ENCODE measurements at regions not wholly inside any gene's neighbourhood (a gene's known extent, or its start where the extent isn't known, plus 50 kb on each side); places are given as distances from the start of the nearest gene placed in this dataset.
A peak's percentile ranks its signal among the peaks of the same experiment; 100 is the strongest.
"Not testable (repeated sequence)": the region's sequence is repeated elsewhere in the genome, so short reads cannot be mapped to it uniquely, and the experiment has no call there.

DNA sequence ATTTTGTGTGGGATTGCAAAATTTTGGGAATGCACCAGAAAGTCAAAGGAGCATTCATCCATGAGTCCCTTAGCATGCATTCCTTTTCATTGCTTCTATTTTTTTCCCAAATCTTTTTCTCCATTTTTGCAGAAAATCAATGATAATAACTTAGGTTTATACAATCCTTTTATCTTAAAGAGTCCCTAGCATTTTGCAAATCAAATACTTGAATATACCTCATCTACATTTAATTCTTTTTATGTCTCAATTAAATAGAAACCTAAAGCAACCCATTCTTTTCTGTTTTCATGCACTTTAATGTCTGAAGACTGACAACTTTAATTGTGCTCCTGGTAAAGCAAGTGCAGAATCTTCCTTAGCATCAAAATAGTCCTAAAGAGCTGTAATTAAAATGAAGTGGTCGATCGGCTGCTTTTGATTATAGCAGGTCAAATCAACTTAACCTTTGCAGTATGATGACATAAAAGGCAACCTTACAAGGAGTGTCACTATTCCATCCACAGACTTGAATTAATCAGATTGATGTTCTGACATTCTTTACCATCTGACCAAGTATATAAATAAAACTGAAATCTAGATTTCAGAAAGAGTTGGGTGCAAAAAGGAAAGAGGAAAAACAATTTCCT, 168.4 kb downstream of the ALG10B start:
- DNase-seq: no peak

DNA sequence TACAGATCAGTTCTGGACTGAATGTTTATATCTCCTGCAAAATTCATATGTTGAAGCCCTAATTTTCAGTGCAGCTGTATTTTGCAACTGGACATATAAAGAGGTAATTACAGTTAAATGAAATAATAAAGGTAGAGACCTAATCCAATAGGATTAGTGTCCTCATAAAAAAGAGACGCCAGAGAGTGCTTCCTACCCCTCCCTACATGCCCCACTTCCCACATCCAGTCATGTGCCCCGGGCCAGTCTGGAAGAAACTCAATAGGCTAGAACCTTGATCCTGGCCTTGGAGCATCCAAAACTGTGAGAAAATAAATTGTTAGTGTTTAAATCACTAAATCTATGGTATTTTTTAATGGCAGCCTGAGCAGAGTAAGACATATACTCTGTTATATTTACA, 172.3 kb downstream of the ALG10B start:
- DNase-seq: no peak

DNA sequence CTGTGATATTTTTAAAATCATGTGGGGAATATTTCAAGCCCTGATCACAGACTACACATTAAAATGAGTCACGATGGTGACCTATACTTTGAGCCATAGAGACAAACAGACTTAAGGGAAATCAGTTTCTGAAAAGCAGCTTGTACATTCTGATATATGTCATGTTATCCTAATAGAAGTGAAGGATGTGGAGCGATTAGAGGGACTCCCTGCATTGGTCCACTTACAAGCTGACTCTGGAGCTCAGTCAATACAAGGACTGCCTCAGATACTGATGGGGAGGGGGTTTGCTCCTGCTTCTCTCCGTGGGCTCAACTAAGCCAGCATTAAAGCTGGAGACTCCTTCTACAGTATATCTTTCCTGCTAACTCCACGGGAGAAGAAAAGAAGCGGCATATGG, 173.5 kb downstream of the ALG10B start:
- DNase-seq: no peak

DNA sequence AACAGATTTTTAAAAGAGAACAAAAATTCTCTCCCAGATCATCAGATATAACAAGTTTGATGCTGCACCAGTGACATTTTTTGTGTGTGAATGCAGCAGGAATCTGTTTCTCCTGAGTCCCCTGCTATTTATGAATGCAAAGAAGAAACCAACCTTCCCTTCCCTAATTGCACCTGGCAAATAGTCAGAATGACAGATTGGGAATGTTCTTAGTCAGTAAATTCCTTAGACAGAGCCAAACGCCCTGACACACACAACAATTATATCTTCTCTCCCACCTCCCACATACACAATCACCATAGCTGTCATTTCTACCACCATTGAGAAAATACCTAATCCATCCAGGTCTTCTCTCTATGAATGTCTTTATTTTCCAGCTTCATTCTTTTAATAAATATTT, 174.4 kb downstream of the ALG10B start:
- DNase-seq: peak; percentile 32 to 73

DNA sequence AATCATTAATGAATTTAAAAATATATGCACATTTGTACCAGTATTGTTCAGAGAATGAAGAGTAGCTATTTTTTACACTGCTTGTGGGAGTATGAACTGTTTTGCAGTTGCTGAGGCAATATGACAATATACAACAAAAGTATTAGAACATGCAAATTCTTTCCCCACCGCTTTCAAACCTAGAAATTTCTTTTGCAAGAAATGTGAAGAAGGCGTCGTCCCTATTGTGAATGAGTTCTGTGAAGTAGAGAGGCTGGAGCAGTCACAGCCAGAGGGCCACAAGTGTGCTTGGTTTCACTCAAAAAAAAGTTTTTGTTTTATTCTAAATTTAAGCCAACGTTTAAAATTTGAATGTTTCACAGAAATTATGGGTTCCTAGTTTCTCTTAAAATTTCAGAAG, 184.9 kb downstream of the ALG10B start:
- no peak for DNase-seq

DNA sequence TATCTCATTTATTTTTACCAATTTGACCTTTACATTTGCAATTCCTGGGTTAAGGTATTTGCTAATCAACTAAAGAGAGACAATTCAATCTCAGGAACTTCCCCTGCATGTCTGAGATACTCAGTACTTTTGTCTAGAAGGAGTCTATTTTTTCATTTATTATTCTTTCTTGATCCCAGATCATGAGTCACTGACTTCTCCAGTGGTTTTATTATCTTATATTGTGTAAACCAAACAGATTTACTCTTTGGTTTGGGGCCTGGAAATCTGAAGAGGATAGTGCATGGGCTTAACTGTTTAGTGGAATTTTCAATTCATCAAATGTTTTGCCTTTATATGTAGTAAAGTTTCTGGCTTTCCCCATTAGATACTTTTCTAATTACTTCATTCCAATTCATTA, 185.4 kb downstream of the ALG10B start:
- DNase-seq: no peak

DNA sequence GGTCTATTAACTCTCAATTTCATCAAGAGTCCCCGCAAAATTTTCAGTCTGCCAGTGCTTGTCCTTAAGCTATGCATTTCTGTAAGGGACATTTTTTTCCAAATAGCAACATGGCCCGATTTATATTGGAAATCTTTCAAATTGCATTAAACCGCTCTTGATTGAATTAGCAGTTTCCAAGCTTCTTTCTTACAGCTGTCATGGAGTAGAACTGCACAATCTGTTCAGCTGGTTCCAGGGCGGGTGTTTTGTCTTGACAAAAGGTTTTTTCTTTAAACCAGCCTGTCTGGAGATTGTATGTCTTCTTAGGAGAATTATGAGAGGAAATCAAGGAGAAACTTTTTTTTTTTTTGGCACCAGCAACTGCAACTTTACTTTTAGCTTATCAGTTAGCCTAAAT, 185.8 kb downstream of the ALG10B start:
- peak in 1 of 2 experiments; percentile 8 for DNase-seq

DNA sequence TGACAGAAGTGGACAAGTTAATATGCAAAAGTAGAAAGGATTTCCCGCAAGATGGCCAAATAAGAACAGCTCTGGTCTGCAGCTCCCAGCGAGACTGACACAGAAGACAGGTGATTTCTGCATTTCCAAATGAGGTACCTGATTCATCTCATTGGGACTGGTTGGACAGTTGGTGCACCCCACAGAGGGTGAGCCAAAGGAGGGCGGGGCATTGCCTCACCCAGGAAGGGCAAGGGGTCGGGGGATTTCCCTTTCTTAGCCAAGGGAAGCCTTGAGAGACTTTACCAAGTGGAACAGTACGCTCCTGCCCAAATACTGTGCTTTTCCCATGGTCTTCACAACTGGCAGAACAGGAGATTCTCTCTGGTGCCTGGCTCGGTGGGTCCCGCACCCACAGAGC, 191.3 kb downstream of the ALG10B start:
- DNase-seq: no peak

DNA sequence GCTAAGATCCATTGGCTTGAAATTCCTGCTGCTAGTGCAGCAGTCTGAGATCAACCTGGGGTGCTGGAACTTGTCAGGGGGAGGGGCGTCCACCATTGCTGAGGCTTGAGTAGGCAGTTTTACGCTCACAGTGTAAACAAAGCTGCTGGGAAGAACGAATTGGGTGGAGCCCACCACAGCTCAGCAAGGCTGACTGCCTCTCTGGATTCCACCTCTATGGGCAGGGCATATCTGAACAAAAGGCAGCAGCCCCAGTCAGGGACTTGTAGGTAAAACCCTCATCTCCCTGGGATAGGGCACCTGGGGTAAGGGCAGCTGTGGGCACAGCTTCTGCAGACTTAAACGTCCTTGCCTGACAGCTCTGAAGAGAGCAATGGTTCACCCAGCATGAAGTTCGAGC, 191.7 kb downstream of the ALG10B start:
- no peak for DNase-seq

DNA sequence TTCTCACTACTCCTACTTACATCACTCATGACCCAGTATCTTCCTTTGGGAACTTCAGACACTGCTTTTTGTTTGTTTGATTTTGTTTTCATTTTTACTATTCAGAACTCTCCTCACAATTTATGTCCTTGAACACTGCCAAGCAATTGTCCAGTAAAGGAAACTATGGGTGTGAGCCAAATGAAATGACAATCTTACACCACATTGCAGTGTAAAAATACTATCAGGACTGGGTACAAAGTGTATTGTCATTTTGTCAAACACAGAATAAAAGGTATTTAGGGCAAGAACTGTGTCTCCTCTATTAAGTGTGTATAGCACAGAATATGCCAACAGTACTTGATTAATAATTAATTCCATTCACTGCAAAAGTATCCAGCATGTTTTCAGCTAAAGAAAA, 199.3 kb downstream of the ALG10B start:
- no peak for DNase-seq

DNA sequence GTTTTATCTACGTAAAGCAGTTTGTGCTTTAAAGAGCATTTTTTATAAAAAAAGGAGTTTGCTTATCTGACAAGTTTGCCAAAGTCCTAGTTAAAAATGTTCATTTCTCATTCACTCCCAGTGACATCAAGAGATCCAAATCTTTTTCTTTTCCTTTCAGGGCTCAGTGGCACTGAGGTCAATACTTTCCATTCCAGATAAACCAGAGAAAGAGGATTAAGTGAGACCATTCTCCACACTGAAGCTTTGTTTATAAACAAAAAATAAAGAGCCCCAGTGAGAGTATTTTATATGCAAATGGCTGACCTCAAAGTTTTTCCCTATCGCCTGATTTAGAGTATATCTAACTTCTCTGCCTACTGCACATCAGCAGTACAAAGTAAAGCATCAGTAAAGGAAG, 199.8 kb downstream of the ALG10B start:
- no peak for DNase-seq

DNA sequence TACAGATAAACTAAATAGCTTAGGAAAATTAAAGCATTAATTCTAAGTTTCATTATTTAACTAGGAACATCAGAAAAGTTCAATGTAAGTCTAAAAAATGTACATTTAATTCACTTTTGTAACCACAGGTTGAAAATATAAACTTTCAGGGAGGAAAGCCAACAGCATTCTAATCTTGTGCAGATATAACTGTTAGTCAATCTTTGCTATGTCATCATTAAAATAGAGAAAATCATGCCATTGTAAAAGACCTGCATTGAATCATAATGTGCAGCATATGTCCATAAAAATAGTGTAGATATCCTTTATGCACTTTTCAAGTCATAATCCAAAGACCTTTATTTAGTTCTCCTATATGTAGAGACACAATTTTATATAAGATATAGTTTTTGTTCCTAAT, 207.3 kb downstream of the ALG10B start:
- DNase-seq: no peak

DNA sequence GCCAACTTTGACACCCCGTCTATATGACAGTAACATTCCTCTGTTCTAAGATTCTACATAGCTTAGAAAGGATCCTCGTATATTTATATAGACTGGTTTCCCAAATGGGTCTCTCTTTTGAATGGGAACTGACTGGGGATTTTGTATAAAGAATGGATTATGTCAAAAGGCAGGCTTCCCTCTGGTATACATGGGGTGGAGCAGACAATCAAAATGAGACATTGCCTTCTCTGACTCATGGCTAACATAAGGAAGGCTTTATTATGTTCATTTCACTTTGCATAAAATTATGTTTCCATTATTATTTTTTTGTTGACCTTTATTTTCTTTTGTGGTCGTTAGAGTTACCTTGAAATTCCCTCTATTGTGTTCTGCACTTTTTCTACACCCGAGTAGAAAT, 211.1 kb downstream of the ALG10B start:
- DNase-seq: no peak

DNA sequence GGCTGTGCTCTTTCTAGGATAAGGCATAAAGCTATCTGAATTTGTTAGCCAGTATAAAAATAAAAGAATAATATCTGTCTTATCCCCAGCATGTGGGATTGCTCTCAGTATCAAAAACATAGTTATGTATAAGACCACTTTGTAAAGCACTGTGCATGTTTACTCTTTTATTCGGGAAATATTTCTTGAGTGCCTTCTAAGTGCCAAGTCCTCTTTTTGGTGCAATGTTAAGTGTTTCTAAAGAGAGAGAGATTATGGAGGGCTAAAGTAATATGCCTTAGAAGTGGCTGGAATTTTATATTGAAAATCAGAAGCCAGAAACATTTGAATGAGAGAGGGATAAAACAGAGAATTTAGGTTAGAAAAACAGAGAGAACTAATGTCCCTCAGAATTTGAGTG, 212.0 kb downstream of the ALG10B start:
- no peak for DNase-seq

DNA sequence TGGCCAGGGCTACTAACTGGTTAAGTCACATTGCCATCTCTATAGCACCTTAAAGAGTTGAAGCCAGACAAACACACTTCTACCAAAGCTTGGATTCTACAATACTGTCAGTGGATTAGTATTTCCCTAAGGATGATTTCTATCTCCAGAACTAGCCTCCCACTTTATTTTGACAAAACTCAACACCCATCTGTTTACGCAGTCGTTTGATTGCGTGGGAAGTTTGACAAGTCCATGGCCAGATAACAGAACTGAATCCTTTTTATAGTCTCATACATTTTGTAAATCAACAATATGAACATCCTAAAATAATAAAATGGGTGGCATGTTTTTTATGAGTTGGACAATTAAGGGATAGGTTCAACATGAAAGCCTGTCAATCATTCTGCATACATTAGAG, 212.7 kb downstream of the ALG10B start:
- DNase-seq: not testable (repeated sequence)

DNA sequence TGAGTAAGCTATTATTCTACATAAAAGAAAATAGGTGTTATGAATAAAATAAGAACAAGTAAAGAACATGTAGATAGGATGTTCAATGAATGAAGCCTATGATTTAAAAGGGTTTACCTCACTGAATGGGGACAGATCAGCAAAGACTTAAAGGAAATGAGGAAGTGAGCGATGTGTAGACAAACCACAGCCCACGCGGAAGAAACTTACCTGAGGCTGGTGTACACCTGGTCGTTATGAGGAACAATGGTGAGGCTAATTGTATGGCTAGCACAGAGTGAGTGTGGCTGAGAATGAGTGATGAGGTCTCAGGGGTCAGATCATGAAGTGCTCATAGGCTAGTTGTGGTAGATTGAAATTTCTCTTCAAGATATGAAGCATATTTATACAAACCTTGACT, 221.7 kb downstream of the ALG10B start:
- no peak for DNase-seq

DNA sequence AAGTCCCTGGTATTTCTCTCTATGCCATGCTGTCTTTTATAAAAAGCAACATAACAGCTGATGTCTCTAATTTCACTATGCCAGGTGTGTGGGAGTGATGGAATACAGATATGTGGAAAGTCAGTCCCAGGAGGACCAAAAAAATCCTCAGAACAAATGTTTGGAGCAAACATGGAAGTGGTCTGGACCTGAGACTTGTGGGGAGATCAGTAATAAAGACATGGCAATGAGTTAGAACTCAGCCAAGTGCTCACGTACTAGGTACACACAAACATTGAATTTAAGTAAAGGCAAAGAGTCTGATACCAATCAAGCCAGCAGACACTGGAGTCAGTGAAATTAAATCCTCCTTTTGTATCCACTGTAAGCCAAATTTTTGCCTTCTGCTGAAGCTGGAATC, 223.6 kb downstream of the ALG10B start:
- DNase-seq: no peak

DNA sequence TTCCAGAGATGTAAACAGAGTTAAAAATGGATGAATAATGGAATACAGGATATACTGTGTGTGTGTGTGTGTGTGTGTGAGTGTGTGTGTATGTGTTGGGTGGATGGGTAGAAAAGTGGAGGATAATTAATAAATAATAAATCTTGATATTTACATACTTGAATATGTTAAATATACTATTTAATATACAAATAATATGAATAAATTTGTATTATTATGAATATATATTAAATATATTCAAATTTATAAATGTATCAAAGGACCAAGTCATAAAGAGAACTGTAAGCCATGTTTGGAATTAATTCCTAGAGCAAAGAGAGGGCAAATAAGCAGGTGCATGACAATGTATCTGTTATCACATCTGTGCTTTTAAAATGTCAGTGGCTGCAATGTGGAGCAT, 225.3 kb downstream of the ALG10B start:
- no peak for DNase-seq

DNA sequence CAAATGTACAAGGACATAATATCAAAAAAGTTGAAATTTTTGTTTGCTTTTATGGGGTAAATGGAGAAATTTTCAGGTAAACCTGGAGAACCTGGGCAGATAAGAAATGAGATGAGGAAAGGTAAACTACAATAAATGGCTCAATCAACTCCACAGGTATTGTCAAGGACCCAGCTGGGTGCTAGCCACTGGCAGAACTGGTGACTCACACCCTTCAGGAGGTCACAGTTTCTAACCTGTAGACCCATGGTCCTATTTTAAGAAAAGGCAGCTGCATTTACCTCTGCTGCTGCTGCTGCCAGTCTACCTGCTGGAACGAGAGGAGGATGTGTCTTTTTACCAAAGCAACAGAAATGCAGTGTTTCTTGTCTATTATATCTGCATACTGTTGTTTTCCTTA, 226.6 kb downstream of the ALG10B start:
- no peak for DNase-seq

DNA sequence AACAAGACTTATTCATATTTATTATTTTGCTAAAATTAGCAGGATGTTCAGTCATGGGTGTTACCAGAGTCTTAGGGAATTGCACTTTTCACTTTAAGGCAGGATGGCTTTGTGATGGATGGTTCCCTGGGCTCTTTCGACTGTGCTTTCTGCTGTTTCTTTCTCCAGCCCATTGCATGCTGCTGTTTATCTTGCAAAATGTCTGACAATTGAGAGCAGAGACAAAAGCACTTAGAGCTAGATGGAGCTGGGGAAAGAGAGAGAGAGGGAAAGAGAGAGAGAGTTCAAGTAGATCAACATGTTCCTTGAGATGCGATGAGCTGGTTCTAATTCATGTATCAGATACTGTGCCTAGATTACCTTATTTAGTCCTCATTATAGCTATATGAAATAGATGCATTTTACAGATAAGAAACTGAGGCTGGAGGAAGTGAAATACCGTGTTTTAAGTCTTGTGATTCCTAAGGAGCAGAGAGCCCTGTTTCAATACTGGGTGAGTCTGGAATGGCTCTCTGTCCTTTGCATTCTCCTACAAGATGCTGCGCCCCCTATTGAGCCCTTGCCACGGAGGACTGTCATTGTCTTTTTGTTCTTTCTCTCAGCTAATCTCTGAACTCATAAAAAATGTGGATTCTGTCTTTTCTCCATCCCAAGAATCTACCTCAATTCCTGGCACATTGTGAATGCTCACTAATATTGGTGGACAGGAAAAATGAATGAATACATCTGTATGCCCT, 227.9 kb downstream of the ALG10B start:
- DNase-seq: no peak

DNA sequence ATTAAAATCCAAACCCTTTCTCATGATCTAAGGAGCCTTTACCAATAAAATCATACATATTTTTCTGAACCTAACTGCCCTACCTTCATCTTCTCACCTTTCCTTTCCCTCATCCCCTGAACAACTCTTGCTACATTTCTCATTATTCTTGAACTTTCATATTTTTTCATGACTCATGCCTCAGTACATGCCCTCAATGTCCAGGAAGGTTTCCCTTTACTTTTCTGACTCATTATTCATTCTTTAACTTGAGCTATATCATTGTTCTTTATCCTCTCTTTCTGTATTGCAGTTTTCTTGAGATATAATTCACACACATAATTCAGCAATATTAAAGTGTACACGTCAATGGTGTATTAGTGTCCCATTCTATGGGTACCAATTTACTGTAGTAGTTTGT, 231.0 kb downstream of the ALG10B start:
- no peak for DNase-seq

DNA sequence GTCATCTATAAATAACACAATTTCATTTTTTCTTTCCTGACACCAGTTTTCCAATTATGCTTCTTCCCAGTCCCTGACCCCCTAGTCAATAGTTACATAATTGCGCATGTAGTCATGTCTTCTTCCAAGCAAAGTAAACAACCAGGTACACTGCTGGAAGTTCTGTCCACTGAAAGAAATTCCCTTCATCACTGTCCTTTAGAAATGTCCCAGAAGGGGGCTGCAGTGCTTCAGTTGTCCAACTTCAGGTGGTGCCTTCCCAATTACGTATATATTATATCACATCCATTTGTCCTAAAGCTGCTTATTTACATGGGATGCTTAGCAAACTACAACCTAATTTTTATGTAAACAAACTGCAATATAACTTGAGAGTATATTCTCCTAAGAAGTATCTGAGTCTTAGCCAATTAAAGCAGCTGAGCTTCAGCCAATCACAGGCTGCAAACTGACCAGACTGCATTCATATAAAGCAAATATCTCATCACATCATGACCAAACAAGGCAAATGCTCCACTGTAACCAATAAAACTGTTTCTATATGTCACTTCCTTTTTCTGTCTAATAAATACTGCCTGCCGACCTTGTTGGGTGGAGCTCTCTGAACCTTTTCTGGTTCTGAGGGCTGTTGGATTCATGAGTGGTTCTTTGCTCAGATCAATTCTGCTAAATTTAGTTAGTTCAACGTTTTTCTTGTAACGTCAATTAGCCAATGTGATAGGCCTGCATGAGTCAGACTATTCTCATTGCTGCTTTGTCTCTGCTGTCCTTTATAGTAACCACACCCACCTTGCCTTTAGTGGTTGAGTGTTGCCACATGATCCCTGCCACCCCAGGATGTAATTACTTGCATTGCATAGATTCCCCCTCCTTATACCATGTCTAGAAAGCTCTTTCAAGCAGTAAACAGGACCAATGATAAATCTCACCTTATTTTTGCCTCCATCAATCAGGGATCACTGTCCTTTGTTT, 239.3 kb downstream of the ALG10B start:
- no peak for DNase-seq

DNA sequence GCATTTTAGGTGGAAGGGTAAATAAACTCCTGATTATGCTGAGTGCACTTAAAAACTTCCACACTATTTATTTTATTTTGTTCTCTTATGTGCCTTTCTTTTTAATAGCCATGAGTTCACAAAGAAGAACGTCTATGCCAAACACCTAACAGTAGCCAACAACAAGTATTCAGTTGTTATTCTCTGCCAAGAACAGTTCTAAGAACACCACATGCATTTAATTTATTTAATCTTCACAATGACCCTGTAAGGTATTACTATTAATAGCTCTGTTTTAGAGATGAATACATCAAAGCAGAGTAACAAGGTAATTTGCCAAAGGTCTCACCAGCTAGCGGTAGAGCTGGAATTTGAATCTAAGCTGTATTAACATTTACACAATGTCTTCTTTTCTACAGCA, 240.1 kb downstream of the ALG10B start:
- DNase-seq: no peak

DNA sequence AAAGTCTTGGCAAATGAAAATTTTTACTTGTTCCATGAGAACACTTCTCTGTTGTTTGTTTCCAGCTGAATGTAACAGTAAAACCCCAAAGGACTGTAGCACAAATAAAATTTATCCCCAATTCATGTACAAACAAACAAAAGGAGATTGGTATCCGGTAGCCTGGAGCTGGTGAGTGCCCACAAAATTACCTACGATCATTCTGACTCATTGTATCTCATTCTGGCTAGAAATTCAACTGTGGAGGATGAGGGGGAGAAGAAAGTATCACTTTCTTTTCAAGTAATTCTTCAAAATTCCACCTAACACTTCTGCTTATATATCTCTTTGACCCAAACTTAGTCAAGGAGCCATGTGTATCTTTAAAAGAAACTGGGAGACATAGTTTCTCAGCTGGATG, 268.5 kb downstream of the ALG10B start:
- DNase-seq: no peak

All from NCI-H446 (cell line).